Epidermal melanocyte (primary cell): ENCODE measurements at regions not wholly inside any gene's neighbourhood (a gene's known extent, or its start where the extent isn't known, plus 50 kb on each side); places are given as distances from the start of the nearest gene placed in this dataset.

Experiments
- DNase-seq: peaks from one replicate; pipeline ENCODE4 v3.0.0; 2011; ENCODE audit warnings: low spot score; ENCODE audit not compliant: insufficient read length

- DNase-seq: no peak
These were observed 314.2 kb downstream of the C4orf33 start for GRCh38 chr4:129410115-129410514.

GRCh38 chr4:129415004-129415403 lies 319.1 kb downstream of the C4orf33 start:
- no peak for DNase-seq

GRCh38 chr4:129420637-129421036 lies 324.7 kb downstream of the C4orf33 start:
- no peak for DNase-seq

GRCh38 chr4:129422277-129422676 lies 326.3 kb downstream of the C4orf33 start:
- no peak for DNase-seq

- DNase-seq: no peak
These were observed 332.5 kb downstream of the C4orf33 start for GRCh38 chr4:129428454-129428853.

- no peak for DNase-seq
These were observed 333.8 kb downstream of the C4orf33 start for GRCh38 chr4:129429581-129430320.

GRCh38 chr4:129437347-129437746 lies 341.4 kb downstream of the C4orf33 start:
- no peak for DNase-seq

GRCh38 chr4:129438456-129438981 lies 342.6 kb downstream of the C4orf33 start:
- DNase-seq: no peak

GRCh38 chr4:129446074-129446473 lies 350.1 kb downstream of the C4orf33 start:
- no peak for DNase-seq

- DNase-seq: no peak
These were observed 357.7 kb downstream of the C4orf33 start for GRCh38 chr4:129453524-129454200.

GRCh38 chr4:129455482-129455881 lies 359.5 kb downstream of the C4orf33 start:
- DNase-seq: no peak

GRCh38 chr4:129468624-129469023 lies 372.7 kb downstream of the C4orf33 start:
- no peak for DNase-seq

- no peak for DNase-seq
These were observed 378.7 kb downstream of the C4orf33 start for GRCh38 chr4:129474698-129475097.

GRCh38 chr4:129481107-129481506 lies 385.2 kb downstream of the C4orf33 start:
- DNase-seq: no peak

- DNase-seq: no peak
These were observed 392.5 kb downstream of the C4orf33 start for GRCh38 chr4:129488427-129488826.

GRCh38 chr4:129490516-129490915 lies 394.6 kb downstream of the C4orf33 start:
- DNase-seq: no peak

GRCh38 chr4:129498626-129499025 lies 402.7 kb downstream of the C4orf33 start:
- DNase-seq: no peak

GRCh38 chr4:129514852-129515251 lies 418.9 kb downstream of the C4orf33 start:
- DNase-seq: no peak

- no peak for DNase-seq
These were observed 419.4 kb downstream of the C4orf33 start for GRCh38 chr4:129515356-129515755.

GRCh38 chr4:129526812-129527211 lies 430.9 kb downstream of the C4orf33 start:
- no peak for DNase-seq

- DNase-seq: no peak
These were observed 435.3 kb downstream of the C4orf33 start for GRCh38 chr4:129531253-129531652.

- DNase-seq: no peak
These were observed 436.6 kb downstream of the C4orf33 start for GRCh38 chr4:129532573-129532972.

- DNase-seq: no peak
These were observed 447.3 kb downstream of the C4orf33 start for GRCh38 chr4:129543299-129543698.
